ENCODE measurements at regions not wholly inside any gene's neighbourhood (a gene's known extent, or its start where the extent isn't known, plus 50 kb on each side); places are given as distances from the start of the nearest gene placed in this dataset.

- Histone ChIP-seq H3K4me3 (ENCODE audit: low read length) (no peak overlapping the region; the same call in 1 of the 2 replicates), H3K79me2 (ENCODE audit: low read length) (peaks cover 26% of the 10 kb centered on the region), H3K9me3 (ENCODE audit: insufficient read depth, low read length) (no peaks in the 10 kb centered on the region), H3K27me3 (ENCODE audit: low read depth, low read length) (no peaks in the 10 kb centered on the region), H4K20me1 (ENCODE audit: insufficient read depth, low read length) (no peaks in the 10 kb centered on the region), H2AFZ (ENCODE audit: low read depth, low read length) (no peak overlapping the region), H3K9ac (ENCODE audit: low read length) (peak overlapping the region; percentile 98; the same call in 1 of the 2 replicates), H3K4me1 (ENCODE audit: low read length) (peaks cover 100% of the 10 kb centered on the region), H3K36me3 (replicated peaks; ENCODE audit: low read depth, low read length) (no peaks in the 10 kb centered on the region), H3K27ac (ENCODE audit: low read length) (peak overlapping the region; percentile 100), H3K4me2 (ENCODE audit: low read length) (peak overlapping the region; percentile 68)
- TF ChIP-seq EZH2phosphoT487 (IDR thresholded peaks at IDR 0.05; ENCODE audit: low read depth), result no peak
- TF ChIP-seq, protein P1, sequence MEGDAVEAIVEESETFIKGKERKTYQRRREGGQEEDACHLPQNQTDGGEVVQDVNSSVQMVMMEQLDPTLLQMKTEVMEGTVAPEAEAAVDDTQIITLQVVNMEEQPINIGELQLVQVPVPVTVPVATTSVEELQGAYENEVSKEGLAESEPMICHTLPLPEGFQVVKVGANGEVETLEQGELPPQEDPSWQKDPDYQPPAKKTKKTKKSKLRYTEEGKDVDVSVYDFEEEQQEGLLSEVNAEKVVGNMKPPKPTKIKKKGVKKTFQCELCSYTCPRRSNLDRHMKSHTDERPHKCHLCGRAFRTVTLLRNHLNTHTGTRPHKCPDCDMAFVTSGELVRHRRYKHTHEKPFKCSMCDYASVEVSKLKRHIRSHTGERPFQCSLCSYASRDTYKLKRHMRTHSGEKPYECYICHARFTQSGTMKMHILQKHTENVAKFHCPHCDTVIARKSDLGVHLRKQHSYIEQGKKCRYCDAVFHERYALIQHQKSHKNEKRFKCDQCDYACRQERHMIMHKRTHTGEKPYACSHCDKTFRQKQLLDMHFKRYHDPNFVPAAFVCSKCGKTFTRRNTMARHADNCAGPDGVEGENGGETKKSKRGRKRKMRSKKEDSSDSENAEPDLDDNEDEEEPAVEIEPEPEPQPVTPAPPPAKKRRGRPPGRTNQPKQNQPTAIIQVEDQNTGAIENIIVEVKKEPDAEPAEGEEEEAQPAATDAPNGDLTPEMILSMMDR (IDR thresholded peaks at IDR 0.05; ENCODE audit: low read depth, low read length), result no peak
Observed at GRCh38 chr6:224350-224749, 67.9 kb upstream of the DUSP22 start.

DNA sequence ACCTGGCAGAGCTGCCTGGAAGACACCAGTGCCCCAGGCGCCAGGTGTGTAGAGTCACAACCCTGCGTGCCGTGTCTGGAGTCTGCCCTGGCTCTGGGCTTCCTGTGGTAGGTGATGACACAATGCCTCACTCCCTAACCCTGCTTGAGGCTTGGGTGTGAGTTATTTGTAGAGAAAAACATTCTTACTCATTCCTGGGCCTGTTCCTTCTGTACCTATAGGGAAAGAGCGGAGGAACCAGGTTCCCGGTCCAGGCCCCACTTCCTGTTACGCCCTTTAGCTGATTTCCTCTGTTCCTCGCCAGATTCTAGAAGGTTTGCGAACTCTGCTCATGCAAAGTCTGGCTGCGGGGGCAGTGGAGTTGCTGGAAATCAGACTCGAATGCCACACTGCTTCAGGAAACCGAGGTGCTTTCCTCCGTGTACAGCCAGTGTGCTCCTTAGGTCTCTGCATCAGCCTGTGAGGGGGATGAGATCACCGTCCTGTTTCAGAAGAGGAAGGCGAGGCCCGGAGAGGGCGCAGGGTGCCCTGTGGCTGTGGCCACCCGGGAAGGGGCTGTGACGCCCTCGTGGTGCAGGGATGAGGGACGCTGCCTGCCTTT is 67.1 kb upstream of the DUSP22 start:
- Histone ChIP-seq H3K4me2 (ENCODE audit: low read length) (peak overlapping the region; percentile 68), H3K9me3 (ENCODE audit: insufficient read depth, low read length) (no peaks in the 10 kb centered on the region), H3K4me1 (ENCODE audit: low read length) (peaks cover 100% of the 10 kb centered on the region), H3K9ac (ENCODE audit: low read length) (peak overlapping the region; percentile 98), H3K36me3 (replicated peaks; ENCODE audit: low read depth, low read length) (no peaks in the 10 kb centered on the region), H3K27ac (ENCODE audit: low read length) (peak overlapping the region; percentile 100), H2AFZ (ENCODE audit: low read depth, low read length) (no peak overlapping the region), H4K20me1 (ENCODE audit: insufficient read depth, low read length) (no peaks in the 10 kb centered on the region), H3K79me2 (ENCODE audit: low read length) (peaks cover 28% of the 10 kb centered on the region), H3K4me3 (ENCODE audit: low read length) (peak overlapping the region; percentile 45), H3K27me3 (ENCODE audit: low read depth, low read length) (no peaks in the 10 kb centered on the region)
- TF ChIP-seq EZH2phosphoT487 (IDR thresholded peaks at IDR 0.05; ENCODE audit: low read depth), result no peak
- TF ChIP-seq, protein P1 (IDR thresholded peaks at IDR 0.05; ENCODE audit: low read depth, low read length), result no peak

DNA sequence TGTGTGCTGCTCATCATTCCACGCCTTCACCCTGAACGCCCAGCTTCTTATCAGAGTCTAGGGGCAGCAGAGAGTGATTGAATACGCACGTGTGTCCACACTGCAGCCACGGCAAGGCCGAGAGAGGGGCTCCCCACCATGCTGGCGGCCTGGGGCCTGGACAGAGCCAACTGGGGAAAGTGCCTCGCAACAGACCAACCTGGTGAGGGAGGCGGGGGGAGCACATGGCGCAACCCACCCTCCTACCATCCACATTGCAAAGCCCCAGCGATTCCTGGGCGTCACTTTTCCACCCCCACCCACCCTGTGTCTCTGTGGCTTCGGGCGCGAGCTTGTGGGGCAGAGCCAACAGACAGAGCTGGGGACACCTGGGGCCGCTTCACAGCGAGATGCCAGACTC is 66.4 kb upstream of the DUSP22 start:
- Histone ChIP-seq H3K4me1 (ENCODE audit: low read length) (peaks cover 100% of the 10 kb centered on the region), H3K27me3 (ENCODE audit: low read depth, low read length) (no peaks in the 10 kb centered on the region), H3K9me3 (ENCODE audit: insufficient read depth, low read length) (no peaks in the 10 kb centered on the region), H3K36me3 (replicated peaks; ENCODE audit: low read depth, low read length) (no peaks in the 10 kb centered on the region), H2AFZ (ENCODE audit: low read depth, low read length) (no peak overlapping the region), H3K4me3 (ENCODE audit: low read length) (peak overlapping the region; percentile 50), H4K20me1 (ENCODE audit: insufficient read depth, low read length) (no peaks in the 10 kb centered on the region), H3K27ac (ENCODE audit: low read length) (peak overlapping the region; percentile 100), H3K9ac (ENCODE audit: low read length) (peak overlapping the region; percentile 98), H3K4me2 (ENCODE audit: low read length) (peak overlapping the region; percentile 68), H3K79me2 (ENCODE audit: low read length) (peaks cover 28% of the 10 kb centered on the region)
- TF ChIP-seq EZH2phosphoT487 (IDR thresholded peaks at IDR 0.05; ENCODE audit: low read depth), result no peak
- TF ChIP-seq, protein P1 (IDR thresholded peaks at IDR 0.05; ENCODE audit: low read depth, low read length), result no peak

DNA sequence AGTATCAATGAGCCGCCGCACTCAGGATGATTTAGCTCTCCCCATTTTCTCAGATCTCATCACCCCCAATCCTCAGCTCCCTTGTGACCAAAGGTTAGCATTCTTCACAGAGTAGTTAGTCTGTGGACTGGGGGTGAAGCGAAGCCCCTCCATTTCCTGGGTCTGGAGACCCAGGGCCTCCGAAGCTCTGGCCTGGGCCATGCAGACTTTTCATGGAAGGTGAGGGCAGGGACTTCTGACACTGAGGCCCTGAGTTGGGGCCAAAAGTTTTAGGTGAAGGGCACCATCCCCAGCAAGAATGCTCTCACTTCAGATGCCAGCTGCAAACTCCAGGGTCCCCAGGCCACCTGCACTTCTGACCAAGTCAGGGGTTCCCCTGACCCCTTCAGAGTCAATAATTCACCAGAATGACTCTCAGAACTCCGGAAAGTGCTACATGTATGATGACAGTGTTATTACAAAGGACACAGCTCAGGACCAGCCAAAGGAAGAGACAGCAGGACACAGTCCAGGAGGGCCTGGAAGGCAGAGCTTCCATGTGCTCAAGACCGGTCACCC is 65.7 kb upstream of the DUSP22 start:
- Histone ChIP-seq H3K36me3 (replicated peaks; ENCODE audit: low read depth, low read length) (no peaks in the 10 kb centered on the region), H3K4me3 (ENCODE audit: low read length) (peak overlapping the region; percentile 50), H3K4me1 (ENCODE audit: low read length) (peaks cover 100% of the 10 kb centered on the region), H4K20me1 (ENCODE audit: insufficient read depth, low read length) (no peaks in the 10 kb centered on the region), H3K27ac (ENCODE audit: low read length) (peak overlapping the region; percentile 100), H2AFZ (ENCODE audit: low read depth, low read length) (no peak overlapping the region), H3K4me2 (ENCODE audit: low read length) (peak overlapping the region; percentile 68), H3K27me3 (ENCODE audit: low read depth, low read length) (no peaks in the 10 kb centered on the region), H3K79me2 (ENCODE audit: low read length) (peaks cover 28% of the 10 kb centered on the region), H3K9me3 (ENCODE audit: insufficient read depth, low read length) (no peaks in the 10 kb centered on the region), H3K9ac (ENCODE audit: low read length) (peak overlapping the region; percentile 98)
- TF ChIP-seq, protein P1 (IDR thresholded peaks at IDR 0.05; ENCODE audit: low read depth, low read length), result no peak
- no peak for TF ChIP-seq EZH2phosphoT487 (IDR thresholded peaks at IDR 0.05; ENCODE audit: low read depth)
